GM21825 (cell line): ENCODE measurements at regions not wholly inside any gene's neighbourhood (a gene's known extent, or its start where the extent isn't known, plus 50 kb on each side); places are given as distances from the start of the nearest gene placed in this dataset.
"Not testable (repeated sequence)": the region's sequence is repeated elsewhere in the genome, so short reads cannot be mapped to it uniquely, and the experiment has no call there.

Experiments used
- ATAC-seq: cut with Tn5 transposase; IDR thresholded peaks from one replicate; pipeline ENCODE4 v1.9.1; 2021; ENCODE audit warnings: mild to moderate bottlenecking, moderate library complexity; ENCODE audit not compliant: unreplicated experiment

- ATAC-seq, result not testable (repeated sequence)
Observed at GRCh38 chr16:88226302-88226701, 156.5 kb upstream of the ZNF469 start.

- ATAC-seq, result not testable (repeated sequence)
Observed at GRCh38 chr16:88227026-88227721, 155.6 kb upstream of the ZNF469 start.

GRCh38 chr16:88227722-88228482, 154.9 kb upstream of the ZNF469 start:
- not testable (repeated sequence) for ATAC-seq

- ATAC-seq, result not testable (repeated sequence)
Observed at GRCh38 chr16:88228751-88229150, 154.0 kb upstream of the ZNF469 start.

- not testable (repeated sequence) for ATAC-seq
Observed at GRCh38 chr16:88229710-88230109, 153.0 kb upstream of the ZNF469 start.

GRCh38 chr16:88230276-88230966, 152.3 kb upstream of the ZNF469 start:
- ATAC-seq, result not testable (repeated sequence)

GRCh38 chr16:88230967-88231615, 151.7 kb upstream of the ZNF469 start:
- ATAC-seq, result not testable (repeated sequence)

GRCh38 chr16:88231839-88232238, 150.9 kb upstream of the ZNF469 start:
- ATAC-seq, result not testable (repeated sequence)

GRCh38 chr16:88232401-88233258, 150.1 kb upstream of the ZNF469 start:
- ATAC-seq, result not testable (repeated sequence)

- not testable (repeated sequence) for ATAC-seq
Observed at GRCh38 chr16:88233621-88234420, 148.9 kb upstream of the ZNF469 start.

- not testable (repeated sequence) for ATAC-seq
Observed at GRCh38 chr16:88234421-88235271, 148.1 kb upstream of the ZNF469 start.

- ATAC-seq, result not testable (repeated sequence)
Observed at GRCh38 chr16:88235691-88236090, 147.1 kb upstream of the ZNF469 start.

GRCh38 chr16:88236229-88236628, 146.5 kb upstream of the ZNF469 start:
- ATAC-seq, result not testable (repeated sequence)

- ATAC-seq, result not testable (repeated sequence)
Observed at GRCh38 chr16:88237314-88237713, 145.4 kb upstream of the ZNF469 start.

GRCh38 chr16:88237761-88238415, 144.9 kb upstream of the ZNF469 start:
- ATAC-seq, result not testable (repeated sequence)

GRCh38 chr16:88238732-88239274, 144.0 kb upstream of the ZNF469 start:
- ATAC-seq, result not testable (repeated sequence)

GRCh38 chr16:88240118-88240517, 142.6 kb upstream of the ZNF469 start:
- ATAC-seq, result not testable (repeated sequence)
